HL-60 (cell line): ENCODE measurements at regions not wholly inside any gene's neighbourhood (a gene's known extent, or its start where the extent isn't known, plus 50 kb on each side); places are given as distances from the start of the nearest gene placed in this dataset.

Experiments used
- CTCF ChIP-seq: IDR thresholded peaks from one replicate; pipeline ENCODE4 v1.5.1; 2011; ENCODE audit warnings: low read length, control low read depth, inconsistent platforms; ENCODE audit not compliant: insufficient read depth
- GABPA ChIP-seq: IDR thresholded peaks from 2 replicates; pipeline ENCODE4 v1.6.1; 2012; ENCODE audit warnings: low read depth
- POLR2AphosphoS5 ChIP-seq: IDR thresholded peaks from 2 replicates; pipeline ENCODE4 v1.6.1; 2012; ENCODE audit warnings: low read depth
- REST ChIP-seq: IDR thresholded peaks from 2 replicates; pipeline ENCODE4 v1.6.1; 2012; ENCODE audit warnings: low read depth; ENCODE audit not compliant: insufficient replicate concordance

GRCh38 chr15:69624155-69624520 is 171.5 kb downstream of the RPLP1 start:
- TF ChIP-seq CTCF (no peak), POLR2AphosphoS5 (no peak), REST (no peak), GABPA (no peak)
